Left colon (tissue), 2 donors: ENCODE measurements at regions not wholly inside any gene's neighbourhood (a gene's known extent, or its start where the extent isn't known, plus 50 kb on each side); places are given as distances from the start of the nearest gene placed in this dataset.
"Not testable (repeated sequence)": the region's sequence is repeated elsewhere in the genome, so short reads cannot be mapped to it uniquely, and the experiment has no call there.

Experiments
- ATAC-seq: fragments of 200-7000 bp; cut with Tn5 transposase; one replicate; pipeline ENCODE4 v1.9.1; 2020; ENCODE audit warnings: mild to moderate bottlenecking, moderate library complexity
- DNase-seq, 2 donors: peaks; one replicate each; pipeline ENCODE4 v3.0.0-alpha.2; 2020
- intact Hi-C, 2 donors: fragments of 100-400 bp; cut with DNase I in 1 of 2; cut with micrococcal nuclease in 1 of 2; formaldehyde crosslinking; loops; one replicate each; pipeline versions ENCODE4 v1.11.2 to v1.14.0; 2022; cut with DNase I, micrococcal nuclease
- donor health status: DM: no; HTN: no; CAD: no.
- donor health status: DM: yes; HTN: yes; CAD: no.

DNA sequence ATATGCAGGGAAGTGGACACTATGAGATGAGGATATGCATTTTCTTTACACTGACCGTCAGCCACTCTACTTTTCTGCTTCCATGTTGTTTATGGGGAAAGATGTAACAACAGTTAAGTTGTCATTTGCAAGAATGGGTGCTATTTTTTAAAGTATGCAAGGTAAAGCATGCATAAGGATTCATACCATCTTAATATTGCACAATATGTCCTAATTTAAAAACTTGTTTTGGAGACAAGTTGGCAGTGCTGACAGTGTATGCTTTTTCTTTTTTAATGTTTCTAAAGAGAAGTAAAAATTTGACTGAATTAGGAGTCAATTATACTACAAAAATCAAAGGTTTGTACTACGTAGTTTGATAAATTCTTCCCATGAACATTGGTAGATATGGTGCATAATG lies 435.4 kb downstream of the MMUT start:
- intact Hi-C loops: no loop called here

DNA sequence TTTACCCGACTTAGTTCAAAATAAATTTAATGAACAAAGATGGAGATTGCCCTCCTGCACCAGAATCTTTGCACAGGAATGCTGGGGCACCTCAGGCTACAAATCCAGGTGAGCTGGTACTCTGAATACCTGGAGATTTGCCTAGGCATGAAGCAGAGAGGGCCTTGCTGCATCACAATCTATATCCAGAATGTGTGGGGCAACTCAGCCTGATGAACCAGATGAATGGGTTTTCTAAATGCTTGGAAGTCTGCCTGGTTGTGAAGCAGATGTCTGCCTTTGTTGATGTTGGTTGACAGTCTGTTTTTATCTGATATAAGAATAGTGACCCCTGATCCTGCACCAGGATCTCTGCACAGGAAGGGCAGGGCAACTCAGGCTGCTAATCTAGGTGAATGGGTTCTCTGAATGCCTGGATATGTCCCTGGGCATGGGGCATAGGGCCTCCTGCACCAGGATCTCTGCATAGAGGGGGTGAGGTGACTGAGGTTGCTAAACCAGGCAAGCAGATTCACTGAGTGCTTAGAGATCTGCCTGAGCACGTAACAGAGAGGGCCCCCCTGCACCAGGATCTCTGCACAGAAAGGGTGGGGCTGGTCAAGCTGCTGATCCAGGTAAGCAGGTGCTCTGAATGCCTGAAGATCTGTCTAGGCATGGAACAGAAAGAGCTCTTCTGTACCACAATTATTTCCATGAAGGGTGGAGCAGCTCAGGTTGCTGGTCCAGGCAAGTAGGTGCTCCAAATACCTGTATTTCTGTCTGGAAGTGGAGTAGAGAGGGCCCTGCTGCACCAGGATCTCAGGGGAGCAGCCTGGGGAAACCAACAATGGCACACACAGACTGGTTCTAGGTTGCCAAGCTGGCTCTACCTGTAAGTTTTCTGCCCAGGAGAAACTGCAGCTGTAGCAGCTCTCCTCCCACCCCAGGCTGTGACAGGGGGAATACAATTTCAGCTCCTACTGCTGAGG lies 437.5 kb downstream of the MMUT start:
- intact Hi-C loops: no loop called here
- ATAC-seq (no peak), DNase-seq (no peak)

More for the DNA sequence above, 435.4 kb downstream of the MMUT start:
- no peak for ATAC-seq
- no peak for DNase-seq

DNA sequence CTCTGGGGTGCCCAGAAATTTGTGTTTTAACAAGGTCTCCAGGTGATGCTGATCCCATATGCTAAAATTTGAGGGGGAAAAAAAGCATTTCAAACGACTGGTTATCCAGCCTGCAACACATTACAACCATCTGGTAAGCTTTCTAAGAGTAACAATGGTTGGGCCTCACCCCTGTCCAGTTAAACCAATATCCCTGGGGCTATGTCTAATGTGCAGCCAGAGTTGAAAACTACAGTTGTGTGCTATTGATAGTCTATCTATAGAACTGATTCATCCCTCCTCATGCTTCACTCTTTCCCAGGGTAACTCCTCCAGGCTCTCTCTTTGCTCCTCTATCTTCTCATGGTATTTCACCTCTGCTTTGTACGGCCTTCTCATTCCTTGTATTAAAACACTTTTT lies 458.3 kb downstream of the MMUT start:
- no peak for DNase-seq
- intact Hi-C loops: no loop called here
- ATAC-seq: no peak

DNA sequence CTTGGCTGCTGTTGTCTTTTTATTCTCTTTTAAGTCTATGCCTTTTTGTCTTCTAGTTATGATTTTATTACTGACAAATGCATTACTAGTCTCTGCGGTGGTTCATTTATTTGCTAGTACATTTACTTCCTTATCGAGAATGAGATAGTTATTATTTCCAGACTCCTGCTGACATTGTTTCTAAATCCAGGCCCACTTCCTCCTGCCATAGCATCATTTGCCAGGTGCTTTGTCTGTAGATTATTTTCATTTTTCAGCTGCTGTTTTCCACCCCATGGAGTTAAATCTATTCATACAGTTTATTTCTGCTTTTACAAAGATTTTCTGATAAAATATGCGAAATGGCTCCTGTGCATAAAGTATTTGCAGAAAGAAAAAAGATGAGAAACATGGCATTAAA lies 459.7 kb downstream of the MMUT start:
- ATAC-seq (no peak), DNase-seq (no peak)
- intact Hi-C loops: no loop called here

DNA sequence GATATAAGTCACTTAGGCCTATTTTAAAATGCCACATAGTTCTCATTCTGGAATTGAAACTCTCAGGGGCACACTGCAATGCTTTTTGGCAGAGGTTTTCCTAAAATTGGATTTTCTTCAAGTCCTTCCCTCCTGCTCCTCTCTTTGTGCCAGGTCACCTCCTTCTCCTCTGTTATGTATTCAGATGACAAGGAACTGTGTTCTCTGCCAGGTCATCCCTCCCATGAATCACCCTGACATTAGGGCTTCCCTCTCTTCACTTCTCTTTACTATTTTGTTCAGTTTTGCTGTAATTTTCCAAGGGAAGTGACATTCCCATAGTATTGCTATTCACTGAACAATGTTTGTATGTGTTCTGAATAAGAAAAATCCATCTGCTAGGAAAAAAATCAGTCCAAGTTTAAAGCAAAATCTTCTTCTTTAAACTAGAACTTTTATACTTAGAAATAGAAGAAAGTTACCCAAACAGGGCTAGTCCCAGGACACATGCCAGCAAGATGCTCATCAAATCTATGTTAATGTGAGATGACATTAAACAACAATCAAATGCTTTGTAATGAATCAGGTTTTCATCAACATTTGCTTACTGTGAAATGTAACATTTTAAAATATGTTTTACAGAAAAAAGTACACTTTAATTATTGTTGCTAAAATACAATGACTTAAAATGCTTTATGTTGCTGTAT lies 461.1 kb downstream of the MMUT start:
- intact Hi-C loops: no loop called here
- DNase-seq (no peak), ATAC-seq (no peak)

DNA sequence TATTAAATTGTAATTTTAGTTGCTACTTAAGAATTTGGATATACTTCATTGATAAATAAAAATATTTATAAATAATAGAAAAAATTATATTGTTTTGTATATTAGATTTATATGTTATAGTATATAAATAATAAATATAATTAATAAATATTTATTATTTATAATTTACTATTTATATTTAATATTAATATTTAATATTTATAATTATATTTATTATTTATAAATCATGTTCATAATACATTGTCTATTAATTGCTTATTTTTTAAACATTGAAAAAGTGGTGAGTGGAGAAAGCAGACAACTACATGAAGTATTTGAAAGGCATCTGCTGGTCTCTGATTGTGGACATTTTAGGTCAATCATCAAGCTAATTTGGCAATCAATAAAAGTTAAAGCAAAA lies 464.5 kb downstream of the MMUT start:
- ATAC-seq: no peak
- intact Hi-C loops: no loop called here
- DNase-seq: no peak

DNA sequence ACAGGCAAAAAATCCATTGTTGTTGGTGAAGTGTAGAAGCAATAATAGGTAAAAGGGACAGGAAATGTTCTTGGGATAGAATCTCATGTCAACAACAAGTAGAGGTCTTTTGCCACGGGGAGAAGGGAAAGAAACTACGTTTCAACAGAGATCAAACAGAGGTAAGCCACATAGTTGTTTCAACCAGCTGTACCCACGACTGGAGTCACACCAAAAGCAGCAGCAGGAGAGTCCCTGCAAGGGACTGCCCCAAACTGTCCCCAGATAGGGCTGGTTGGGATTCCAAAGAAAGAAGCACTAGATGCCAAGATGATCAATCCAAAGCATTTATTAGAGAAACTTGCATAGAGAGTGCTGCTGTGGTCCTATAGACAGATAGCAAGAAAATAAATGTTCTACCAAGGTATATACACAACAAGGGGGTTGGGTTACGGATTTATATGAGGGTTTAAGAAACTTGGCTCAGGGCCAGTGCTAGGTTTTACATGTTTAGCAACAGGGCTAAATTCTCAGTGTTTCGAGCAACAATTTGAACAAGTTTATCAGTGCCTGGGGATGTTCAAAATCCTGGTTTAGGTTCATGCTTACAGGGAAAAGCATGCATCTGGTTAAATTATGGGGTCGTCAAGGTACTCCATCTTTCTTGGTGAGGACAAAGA lies 466.5 kb downstream of the MMUT start:
- ATAC-seq: no peak
- intact Hi-C loops: no loop called here
- DNase-seq: no peak

DNA sequence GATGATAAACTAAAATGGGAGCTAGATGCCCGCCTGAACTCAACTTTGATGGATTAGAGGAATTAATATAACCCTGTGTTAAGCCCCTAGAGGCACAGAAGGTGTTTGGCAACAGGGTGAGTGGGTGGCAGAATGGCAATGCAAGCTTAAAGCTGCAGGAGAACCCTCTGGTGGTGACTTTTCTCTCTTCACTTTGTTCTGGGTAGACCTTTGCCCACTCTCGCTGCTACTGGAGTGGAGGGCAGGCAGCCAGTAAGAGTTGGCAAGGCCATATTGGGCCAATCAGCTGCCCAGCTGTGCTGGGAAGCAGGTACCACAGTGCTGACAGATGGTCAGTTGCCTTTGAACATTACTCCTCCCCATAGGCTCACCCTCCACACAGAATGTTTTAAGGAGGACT lies 468.2 kb downstream of the MMUT start:
- ATAC-seq (no peak), DNase-seq (no peak)
- intact Hi-C loops: no loop called here

DNA sequence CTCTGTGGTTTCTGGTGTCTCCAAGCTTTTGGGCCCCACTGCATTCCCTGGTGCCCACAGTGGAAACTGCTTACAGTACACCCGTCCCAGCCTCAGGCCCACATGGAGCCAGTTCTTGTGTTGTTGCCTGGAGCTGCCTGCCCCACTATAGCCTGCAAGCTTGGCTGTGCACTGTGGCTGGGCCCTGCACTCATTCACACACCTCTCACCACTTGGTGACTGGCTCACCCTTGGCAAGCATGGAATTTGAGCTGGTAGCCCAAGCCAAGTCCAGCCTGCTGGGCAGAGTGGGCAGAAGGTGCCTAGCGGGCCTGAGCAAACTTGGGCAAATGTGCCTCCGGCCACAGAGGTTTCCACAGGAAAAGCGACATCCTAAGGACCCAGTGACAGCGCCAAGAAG lies 472.3 kb downstream of the MMUT start:
- no peak for ATAC-seq

DNA sequence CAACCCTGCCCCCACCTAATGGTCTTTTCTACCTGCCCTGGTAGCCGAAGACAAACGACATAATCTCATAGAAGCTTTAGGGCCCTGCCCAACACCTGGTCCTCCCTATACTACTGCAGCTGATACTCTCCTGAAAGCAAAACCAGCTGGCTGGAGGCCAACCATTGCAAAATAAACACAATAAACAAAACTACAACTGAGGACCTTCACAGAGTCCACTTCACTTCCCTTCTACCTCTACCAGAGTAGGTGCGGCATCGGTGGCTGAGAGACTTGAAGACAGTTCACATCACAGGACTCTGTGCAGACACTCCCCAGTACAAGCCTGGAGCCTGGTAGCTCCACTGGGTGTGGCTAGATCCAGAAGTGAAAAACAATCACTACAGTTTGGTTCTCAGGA lies 476.2 kb downstream of the MMUT start:
- DNase-seq (peak; percentile 27 to 36), ATAC-seq (peak; percentile 75)
- intact Hi-C loops: no loop called here

More for the DNA sequence above, 472.3 kb downstream of the MMUT start:
- intact Hi-C loops: no loop called here
- no peak for DNase-seq

DNA sequence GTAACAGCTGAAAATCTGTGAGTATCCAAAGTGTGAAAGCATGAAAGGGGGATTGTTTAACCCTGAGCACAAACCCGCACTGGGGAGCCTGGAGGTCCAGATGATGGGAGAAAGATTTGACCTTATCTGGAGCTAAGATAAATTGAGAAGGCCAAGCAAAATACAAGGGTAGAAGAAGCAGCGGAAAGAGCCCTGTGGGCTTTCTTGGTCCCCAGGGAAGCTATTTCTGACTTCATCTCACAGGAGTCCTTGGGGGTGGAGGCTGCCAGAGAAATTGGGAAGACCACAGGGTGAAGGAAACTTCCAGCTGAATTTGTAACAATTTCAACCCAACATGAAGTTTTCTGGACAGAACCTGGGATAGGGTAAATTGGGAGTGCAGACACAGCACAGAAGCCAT lies 476.9 kb downstream of the MMUT start:
- no peak for DNase-seq
- ATAC-seq: no peak
- intact Hi-C loops: no loop called here

DNA sequence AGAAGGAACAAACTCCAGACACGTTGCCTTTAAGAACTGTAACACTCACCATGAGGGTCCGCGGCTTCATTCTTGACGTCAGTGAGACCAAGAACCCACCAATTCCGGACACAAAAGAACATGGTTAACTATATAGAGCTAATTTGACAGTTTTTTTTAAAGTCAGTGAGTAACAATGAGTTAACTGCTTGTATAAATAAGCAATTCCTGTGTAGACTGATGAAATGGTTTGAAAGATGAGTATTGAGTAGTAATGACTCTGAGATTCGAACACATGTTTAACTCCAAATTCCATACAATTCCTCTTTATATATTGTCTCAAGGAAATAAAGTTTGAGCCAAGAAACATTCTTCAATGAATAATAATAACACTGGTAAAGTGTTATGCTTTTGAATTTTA lies 478.0 kb downstream of the MMUT start:
- DNase-seq (no peak), ATAC-seq (no peak)
- intact Hi-C loops: no loop called here

DNA sequence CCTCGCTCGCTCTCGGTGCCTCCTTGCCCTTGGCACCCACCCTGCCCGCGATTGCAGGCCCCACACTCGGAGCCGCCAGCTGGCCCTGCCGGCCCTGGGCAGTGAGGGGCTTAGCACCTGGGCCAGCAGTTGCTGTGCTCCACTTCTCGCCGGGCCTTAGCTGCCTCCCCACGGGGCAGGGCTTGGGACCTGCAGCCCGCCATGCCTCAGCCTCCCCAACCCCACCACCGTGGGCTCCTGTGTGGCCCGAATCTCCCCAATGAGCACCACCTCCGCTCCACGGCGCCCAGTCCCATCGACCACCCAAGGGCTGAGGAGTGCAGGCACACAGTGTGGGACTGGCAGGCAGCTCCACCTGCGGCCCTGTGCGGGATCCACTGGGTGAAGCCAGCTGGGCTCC lies 479.1 kb downstream of the MMUT start:
- intact Hi-C loops, ATAC-seq: not testable (repeated sequence)

DNA sequence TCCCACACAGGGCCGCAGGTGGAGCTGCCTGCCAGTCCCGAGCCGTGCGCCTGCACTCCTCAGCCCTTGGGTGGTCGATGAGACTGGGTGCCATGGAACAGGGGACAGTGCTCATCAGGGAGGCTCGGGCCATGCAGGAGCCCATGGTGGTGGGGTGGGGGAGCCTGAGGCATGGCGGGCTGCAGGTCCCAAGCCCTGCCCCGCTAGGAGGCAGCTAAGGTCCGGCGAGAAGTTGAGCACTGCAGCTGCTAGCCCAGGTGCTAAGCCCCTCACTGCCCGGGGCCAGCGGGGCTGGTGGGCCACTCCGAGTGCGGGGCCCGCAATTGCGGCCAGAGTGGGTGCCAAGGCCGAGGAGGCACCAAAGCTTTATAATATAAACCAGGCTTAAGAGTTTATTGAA lies 479.7 kb downstream of the MMUT start:
- ATAC-seq (no peak), DNase-seq (no peak)
- intact Hi-C loops: no loop called here

More for the DNA sequence above, 479.1 kb downstream of the MMUT start:
- not testable (repeated sequence) for DNase-seq

DNA sequence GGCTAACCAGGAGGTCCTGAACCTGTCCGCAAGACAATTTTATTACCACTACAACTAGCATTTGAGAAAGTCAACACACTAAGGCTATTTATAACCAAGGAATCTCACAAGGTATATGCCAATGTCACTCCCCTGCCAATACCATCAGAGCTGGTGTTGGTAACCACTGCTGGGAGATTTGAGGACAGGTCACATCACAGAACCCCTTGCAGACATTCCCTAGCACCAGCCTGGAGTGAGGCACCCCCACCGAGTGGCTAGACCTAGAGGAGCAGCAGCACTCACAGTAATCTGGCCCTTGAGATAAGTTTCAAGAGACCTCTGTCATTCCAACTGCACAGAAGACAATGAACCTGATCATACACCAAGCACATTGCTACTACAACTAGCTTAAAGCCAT lies 483.2 kb downstream of the MMUT start:
- DNase-seq: no peak
- ATAC-seq: no peak

DNA sequence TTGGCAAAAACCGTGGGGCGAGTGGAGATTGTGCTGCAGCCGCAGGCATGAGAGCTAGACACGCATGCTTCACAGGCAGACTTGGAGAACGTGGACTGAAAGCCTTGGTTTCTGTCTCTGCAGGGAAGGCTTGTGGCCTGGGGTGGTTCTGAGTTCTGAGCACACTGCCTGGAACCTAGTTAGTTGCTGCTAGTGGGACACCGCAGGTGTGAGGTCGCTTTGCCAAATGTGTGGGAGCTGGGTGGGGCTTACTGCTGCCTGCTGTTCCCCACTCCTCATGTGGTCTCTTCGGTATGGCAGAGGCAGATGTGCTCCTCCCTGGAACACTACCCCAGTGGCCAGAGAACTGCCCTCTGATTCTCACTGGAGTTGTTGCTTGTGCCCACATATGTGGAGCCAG lies 484.0 kb downstream of the MMUT start:
- ATAC-seq (no peak), DNase-seq (no peak)
- intact Hi-C loops: no loop called here

More for the DNA sequence above, 483.2 kb downstream of the MMUT start:
- intact Hi-C loops: no loop called here

DNA sequence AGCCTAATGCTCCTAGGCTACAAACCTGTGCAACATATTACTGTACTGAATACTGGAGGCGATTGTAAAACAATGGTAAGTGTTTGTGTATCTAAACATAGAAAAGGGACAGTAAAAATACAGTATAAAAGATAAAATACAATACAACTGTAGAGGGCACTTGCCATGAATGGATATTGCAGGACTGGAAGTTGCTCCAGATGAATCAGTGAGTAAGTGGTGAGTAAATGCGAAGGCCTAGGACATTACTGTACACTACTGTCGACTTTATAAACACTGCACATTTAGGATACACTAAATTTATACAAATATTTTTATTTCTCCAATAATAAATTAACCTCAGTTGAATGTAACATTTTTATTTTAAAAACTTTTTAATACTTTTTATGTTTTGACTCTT lies 485.0 kb downstream of the MMUT start:
- ATAC-seq (no peak), DNase-seq (no peak)
- intact Hi-C loops: no loop called here

DNA sequence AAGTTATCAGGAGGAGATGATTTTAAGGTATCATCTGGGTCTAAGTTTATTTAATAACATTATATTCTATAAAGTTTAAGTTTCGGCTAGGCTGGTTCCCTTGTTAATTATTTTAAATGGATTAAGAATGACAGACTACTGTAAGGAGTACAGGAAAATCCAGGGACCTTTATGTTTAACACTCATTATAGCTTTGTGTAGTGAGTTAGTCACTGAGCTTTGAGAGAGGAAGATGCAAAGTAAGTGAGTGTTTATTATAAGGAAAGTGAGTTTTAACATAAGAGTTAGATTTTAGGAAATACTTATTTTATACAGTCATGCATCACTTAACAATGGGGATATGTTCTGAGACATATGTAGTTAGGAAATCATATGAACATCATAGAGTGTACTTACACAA lies 485.5 kb downstream of the MMUT start:
- intact Hi-C loops: no loop called here
- ATAC-seq (no peak), DNase-seq (no peak)

DNA sequence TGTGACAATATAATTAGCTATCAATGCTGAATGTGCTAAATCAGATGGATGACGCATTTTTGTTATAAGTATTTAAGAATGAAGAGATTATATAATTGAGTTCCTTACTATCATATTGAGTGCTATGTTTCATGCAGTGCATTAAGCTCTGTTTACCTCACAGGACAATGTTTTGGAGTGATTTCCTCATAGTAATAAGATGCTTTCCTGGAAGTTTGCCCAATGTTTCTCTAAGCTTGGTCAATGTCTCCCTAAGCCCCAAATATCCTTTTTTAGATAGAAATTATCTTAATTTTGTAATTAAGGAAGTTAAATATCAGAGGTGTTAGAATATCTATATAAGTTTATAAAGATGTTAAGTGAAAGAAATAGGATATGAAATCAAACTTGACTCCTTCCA lies 489.6 kb downstream of the MMUT start:
- ATAC-seq (no peak), DNase-seq (no peak)
- intact Hi-C loops: no loop called here
